HG03135 (cell line): ENCODE measurements at regions not wholly inside any gene's neighbourhood (a gene's known extent, or its start where the extent isn't known, plus 50 kb on each side); places are given as distances from the start of the nearest gene placed in this dataset.

Experiments
- ATAC-seq: cut with Tn5 transposase; IDR thresholded peaks from one replicate; pipeline ENCODE4 v1.9.1; 2021; ENCODE audit warnings: mild to moderate bottlenecking, moderate library complexity; ENCODE audit not compliant: unreplicated experiment

- no peak for ATAC-seq
Measured at GRCh38 chr20:60624066-60624465, 628.0 kb upstream of the CDH4 start.

- ATAC-seq, result no peak
Measured at GRCh38 chr20:60627751-60628565, 624.1 kb upstream of the CDH4 start.

- ATAC-seq, result no peak
Measured at GRCh38 chr20:60628749-60629148, 623.3 kb upstream of the CDH4 start.

- no peak for ATAC-seq
Measured at GRCh38 chr20:60629206-60629605, 622.9 kb upstream of the CDH4 start.

- no peak for ATAC-seq
Measured at GRCh38 chr20:60630609-60631008, 621.5 kb upstream of the CDH4 start.

GRCh38 chr20:60631585-60632287 lies 620.3 kb upstream of the CDH4 start:
- no peak for ATAC-seq

- ATAC-seq, result no peak
Measured at GRCh38 chr20:60632391-60633262, 619.4 kb upstream of the CDH4 start.

GRCh38 chr20:60634491-60635172 lies 617.4 kb upstream of the CDH4 start:
- no peak for ATAC-seq

- ATAC-seq, result no peak
Measured at GRCh38 chr20:60636417-60636816, 615.6 kb upstream of the CDH4 start.

GRCh38 chr20:60637801-60638200 lies 614.3 kb upstream of the CDH4 start:
- ATAC-seq, result no peak

GRCh38 chr20:60638430-60639098 lies 613.5 kb upstream of the CDH4 start:
- no peak for ATAC-seq

GRCh38 chr20:60641879-60642447 lies 610.1 kb upstream of the CDH4 start:
- ATAC-seq, result no peak

- no peak for ATAC-seq
Measured at GRCh38 chr20:60642541-60642940, 609.5 kb upstream of the CDH4 start.

- ATAC-seq, result no peak
Measured at GRCh38 chr20:60648556-60648955, 603.5 kb upstream of the CDH4 start.

GRCh38 chr20:60649541-60649940 lies 602.5 kb upstream of the CDH4 start:
- no peak for ATAC-seq

- ATAC-seq, result no peak
Measured at GRCh38 chr20:60650087-60650486, 602.0 kb upstream of the CDH4 start.

- ATAC-seq, result no peak
Measured at GRCh38 chr20:60652046-60652445, 600.0 kb upstream of the CDH4 start.

GRCh38 chr20:60652615-60653014 lies 599.4 kb upstream of the CDH4 start:
- ATAC-seq, result no peak

- no peak for ATAC-seq
Measured at GRCh38 chr20:60653111-60653845, 598.8 kb upstream of the CDH4 start.
